Activated B cell treated with CpG ODN at 0.5 μM for 24 hours (primary cell): ENCODE measurements at regions not wholly inside any gene's neighbourhood (a gene's known extent, or its start where the extent isn't known, plus 50 kb on each side); places are given as distances from the start of the nearest gene placed in this dataset.
"Not testable (repeated sequence)": the region's sequence is repeated elsewhere in the genome, so short reads cannot be mapped to it uniquely, and the experiment has no call there.

Experiments
- ATAC-seq: fragments of 200-7000 bp; cut with Tn5 transposase; one replicate; pipeline ENCODE4 v1.10.0; 2021; ENCODE audit warnings: low read depth, mild to moderate bottlenecking, moderate library complexity
- CTCF ChIA-PET: fragments of 350-600 bp; sonication (Branson Sonifier 250); formaldehyde crosslinking; loops from one replicate; lab custom pipeline; 2021; ENCODE audit warnings: antibody characterized with exemption; lab: Charles Lee
- POLR2A ChIA-PET: fragments of 350-600 bp; sonication (Branson Sonifier 250); formaldehyde crosslinking; loops from one replicate; lab custom pipeline; 2021; ENCODE audit warnings: antibody characterized with exemption; lab: Charles Lee
- DNase-seq: peaks from one replicate; pipeline ENCODE4 v3.0.0; 2022
- H3K27ac Mint-ChIP-seq: one replicate; pipeline ENCODE4 v1.8.0; 2020; ENCODE audit warnings: mixed read lengths
- H3K27me3 Mint-ChIP-seq: one replicate; pipeline ENCODE4 v1.8.0; 2021; ENCODE audit warnings: mixed read lengths
- H3K36me3 Mint-ChIP-seq: one replicate; pipeline ENCODE4 v1.8.0; 2021; ENCODE audit warnings: low read depth, mixed read lengths
- H3K4me1 Mint-ChIP-seq: one replicate; pipeline ENCODE4 v1.8.0; 2021; ENCODE audit warnings: mixed read lengths
- H3K4me3 Mint-ChIP-seq: one replicate; pipeline ENCODE4 v1.8.0; 2020; ENCODE audit warnings: mild to moderate bottlenecking, mixed read lengths
- H3K9me3 Mint-ChIP-seq: one replicate; pipeline ENCODE4 v1.8.0; 2020; ENCODE audit warnings: mixed read lengths
- intact Hi-C: fragments of 100-400 bp; cut with micrococcal nuclease; formaldehyde crosslinking; loops from one replicate; pipeline ENCODE4 v1.15.1; 2024
- TF ChIP-seq, protein P1 (sequence below): fragments of 200-600 bp; IDR thresholded peaks from one replicate; pipeline ENCODE4 v1.8.0; 2022; ENCODE audit warnings: antibody characterized with exemption, mild to moderate bottlenecking

GRCh38 chr7:50849991-50850390 lies 67.3 kb upstream of the GRB10 start:
- Mint-ChIP-seq H3K4me1 (no peaks in the 10 kb centered on the region), H3K27me3 (no peaks in the 10 kb centered on the region), H3K27ac (no peak overlapping the region), H3K4me3 (no peak overlapping the region), H3K36me3 (no peaks in the 10 kb centered on the region), H3K9me3 (peaks cover 7% of the 10 kb centered on the region)
- ChIA-PET POLR2A (no interaction called here), CTCF (no interaction called here)
- TF ChIP-seq, protein P1, sequence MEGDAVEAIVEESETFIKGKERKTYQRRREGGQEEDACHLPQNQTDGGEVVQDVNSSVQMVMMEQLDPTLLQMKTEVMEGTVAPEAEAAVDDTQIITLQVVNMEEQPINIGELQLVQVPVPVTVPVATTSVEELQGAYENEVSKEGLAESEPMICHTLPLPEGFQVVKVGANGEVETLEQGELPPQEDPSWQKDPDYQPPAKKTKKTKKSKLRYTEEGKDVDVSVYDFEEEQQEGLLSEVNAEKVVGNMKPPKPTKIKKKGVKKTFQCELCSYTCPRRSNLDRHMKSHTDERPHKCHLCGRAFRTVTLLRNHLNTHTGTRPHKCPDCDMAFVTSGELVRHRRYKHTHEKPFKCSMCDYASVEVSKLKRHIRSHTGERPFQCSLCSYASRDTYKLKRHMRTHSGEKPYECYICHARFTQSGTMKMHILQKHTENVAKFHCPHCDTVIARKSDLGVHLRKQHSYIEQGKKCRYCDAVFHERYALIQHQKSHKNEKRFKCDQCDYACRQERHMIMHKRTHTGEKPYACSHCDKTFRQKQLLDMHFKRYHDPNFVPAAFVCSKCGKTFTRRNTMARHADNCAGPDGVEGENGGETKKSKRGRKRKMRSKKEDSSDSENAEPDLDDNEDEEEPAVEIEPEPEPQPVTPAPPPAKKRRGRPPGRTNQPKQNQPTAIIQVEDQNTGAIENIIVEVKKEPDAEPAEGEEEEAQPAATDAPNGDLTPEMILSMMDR = no peak
- intact Hi-C loops = no loop called here
- no peak for DNase-seq
- no peak for ATAC-seq

DNA sequence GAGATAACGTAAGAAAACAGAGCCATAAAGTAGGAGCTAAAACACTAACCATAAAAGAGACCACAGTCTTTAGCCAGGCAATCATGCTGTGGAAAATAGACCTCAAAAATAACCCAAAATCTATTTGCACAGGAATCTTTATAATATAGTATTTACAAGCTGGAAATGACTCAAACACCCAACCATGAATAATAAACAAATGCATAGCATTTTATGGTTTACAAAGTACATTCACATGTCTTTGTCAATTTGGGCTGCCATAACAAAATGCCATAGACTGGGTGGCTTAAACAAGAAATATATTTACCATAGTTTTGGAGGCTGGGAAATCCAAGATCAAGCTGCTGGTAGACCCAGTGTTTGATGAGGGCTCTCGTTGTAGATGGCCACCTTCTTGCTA lies 65.5 kb upstream of the GRB10 start:
- POLR2A ChIA-PET = no interaction called here
- intact Hi-C loops = no loop called here
- peaks cover 7% of the 10 kb centered on the region for H3K9me3 Mint-ChIP-seq
- H3K4me1 Mint-ChIP-seq = no peaks in the 10 kb centered on the region
- H3K27me3 Mint-ChIP-seq = no peaks in the 10 kb centered on the region
- no peak for DNase-seq
- no peak for ATAC-seq
- CTCF ChIA-PET = no interaction called here
- no peaks in the 10 kb centered on the region for H3K36me3 Mint-ChIP-seq
- H3K4me3 Mint-ChIP-seq = no peak overlapping the region
- no peak overlapping the region for H3K27ac Mint-ChIP-seq
- TF ChIP-seq, protein P1 = no peak

DNA sequence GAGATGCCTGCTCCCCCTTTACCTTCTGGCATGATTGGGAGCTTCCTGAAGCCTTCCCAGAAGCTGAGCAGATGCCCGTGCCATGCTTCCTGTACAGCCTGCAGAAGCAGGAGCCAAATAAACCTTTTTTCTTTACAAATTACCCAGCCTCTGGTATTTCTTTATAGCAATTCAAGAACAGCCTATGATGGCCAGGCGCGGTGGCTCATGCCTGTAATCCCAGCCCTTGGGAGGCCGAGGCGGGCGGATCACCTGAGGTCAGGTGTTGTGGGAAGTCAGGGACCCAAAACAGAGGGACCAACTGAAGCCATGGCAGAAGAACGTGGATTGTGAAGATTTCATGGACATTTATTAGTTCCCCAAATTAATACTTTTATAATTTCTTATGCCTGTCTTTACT lies 62.2 kb upstream of the GRB10 start:
- H3K36me3 Mint-ChIP-seq, ATAC-seq, CTCF ChIA-PET, DNase-seq, H3K27me3 Mint-ChIP-seq, H3K27ac Mint-ChIP-seq, H3K4me3 Mint-ChIP-seq, POLR2A ChIA-PET, H3K4me1 Mint-ChIP-seq, intact Hi-C loops, H3K9me3 Mint-ChIP-seq: not testable (repeated sequence)

DNA sequence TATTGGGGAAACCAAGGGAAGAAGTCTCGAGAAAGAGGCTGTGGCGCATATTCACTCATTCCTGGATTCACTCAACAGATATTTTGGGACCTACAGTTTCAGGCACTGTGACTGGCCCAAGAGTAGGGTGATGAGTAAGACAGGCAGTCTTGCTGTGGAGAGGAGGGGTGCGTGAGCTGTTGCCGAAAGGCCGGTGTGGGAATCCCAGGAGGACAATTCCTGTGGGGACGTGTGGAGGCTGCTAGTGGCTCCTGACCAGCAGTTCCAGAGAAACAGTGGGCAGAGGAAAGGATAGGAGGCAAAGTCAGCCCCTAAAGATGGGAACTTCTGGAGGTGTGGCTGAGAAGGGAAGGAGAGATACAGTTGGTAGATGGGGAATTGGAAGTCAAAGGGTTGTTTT lies 59.3 kb upstream of the GRB10 start:
- DNase-seq (no peak), ATAC-seq (no peak)
- Mint-ChIP-seq H3K4me3 (no peak overlapping the region), H3K9me3 (peaks cover 7% of the 10 kb centered on the region), H3K36me3 (no peaks in the 10 kb centered on the region), H3K27me3 (peaks cover 3% of the 10 kb centered on the region), H3K27ac (no peak overlapping the region), H3K4me1 (no peaks in the 10 kb centered on the region)
- ChIA-PET POLR2A (no interaction called here), CTCF (no interaction called here)
- TF ChIP-seq, protein P1 = no peak
- intact Hi-C loops = no loop called here

GRCh38 chr7:50838675-50839377 lies 56.1 kb upstream of the GRB10 start:
- Mint-ChIP-seq H3K4me1 (no peaks in the 10 kb centered on the region), H3K36me3 (no peaks in the 10 kb centered on the region), H3K9me3 (no peaks in the 10 kb centered on the region), H3K4me3 (no peak overlapping the region), H3K27me3 (peaks cover 3% of the 10 kb centered on the region), H3K27ac (no peak overlapping the region)
- CTCF ChIA-PET = no interaction called here
- POLR2A ChIA-PET = no interaction called here
- DNase-seq (no peak), ATAC-seq (no peak)
- intact Hi-C loops = no loop called here
- TF ChIP-seq, protein P1 = no peak

DNA sequence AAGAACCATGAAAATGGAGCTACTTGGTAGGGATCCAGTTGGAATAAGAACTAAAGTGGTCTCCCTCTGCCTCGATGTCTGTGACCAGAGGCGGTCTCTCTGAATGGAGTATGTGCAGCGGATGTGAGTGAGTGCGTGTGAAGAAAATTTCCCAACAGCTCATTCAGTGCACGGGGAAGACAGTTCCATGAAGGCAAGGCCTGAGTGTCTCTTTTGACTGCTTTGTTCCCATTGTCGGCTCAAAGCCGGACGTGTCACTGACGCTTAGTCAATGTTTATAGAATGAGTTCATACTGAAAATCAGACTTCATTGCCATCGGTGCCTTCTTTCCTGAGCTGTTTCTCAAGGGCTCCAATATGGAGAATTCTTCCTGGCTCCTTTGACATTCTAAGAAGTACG lies 55.3 kb upstream of the GRB10 start:
- POLR2A ChIA-PET = no interaction called here
- Mint-ChIP-seq H3K4me3 (no peak overlapping the region), H3K36me3 (no peaks in the 10 kb centered on the region), H3K27me3 (peaks cover 3% of the 10 kb centered on the region), H3K27ac (no peak overlapping the region), H3K9me3 (no peaks in the 10 kb centered on the region), H3K4me1 (no peaks in the 10 kb centered on the region)
- DNase-seq (no peak), ATAC-seq (no peak)
- intact Hi-C loops = no loop called here
- TF ChIP-seq, protein P1 = no peak
- CTCF ChIA-PET = no interaction called here
